ENCODE measurements at regions not wholly inside any gene's neighbourhood (a gene's known extent, or its start where the extent isn't known, plus 50 kb on each side); places are given as distances from the start of the nearest gene placed in this dataset.

DNA sequence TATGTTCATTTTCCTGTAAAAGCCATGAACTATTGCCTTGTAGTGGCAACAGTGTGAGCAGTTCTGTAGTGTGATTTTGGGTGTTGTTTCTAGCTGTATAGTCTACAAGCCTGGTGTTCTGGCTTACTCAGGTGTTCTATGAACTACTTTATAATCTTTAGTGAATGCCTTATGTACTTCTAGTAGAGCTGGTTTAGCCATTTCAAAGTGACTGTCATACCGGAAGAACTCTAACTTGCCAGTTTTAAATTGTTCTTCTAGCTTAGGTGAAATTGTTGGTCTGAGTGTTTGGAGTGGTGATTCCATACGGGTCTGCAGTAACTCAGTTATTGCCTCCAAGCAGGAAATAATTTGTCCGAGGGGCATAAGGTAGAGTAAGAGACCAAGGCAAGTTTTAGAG, 150.2 kb upstream of the ZNF184 start:
- TF ChIP-seq, protein P1, sequence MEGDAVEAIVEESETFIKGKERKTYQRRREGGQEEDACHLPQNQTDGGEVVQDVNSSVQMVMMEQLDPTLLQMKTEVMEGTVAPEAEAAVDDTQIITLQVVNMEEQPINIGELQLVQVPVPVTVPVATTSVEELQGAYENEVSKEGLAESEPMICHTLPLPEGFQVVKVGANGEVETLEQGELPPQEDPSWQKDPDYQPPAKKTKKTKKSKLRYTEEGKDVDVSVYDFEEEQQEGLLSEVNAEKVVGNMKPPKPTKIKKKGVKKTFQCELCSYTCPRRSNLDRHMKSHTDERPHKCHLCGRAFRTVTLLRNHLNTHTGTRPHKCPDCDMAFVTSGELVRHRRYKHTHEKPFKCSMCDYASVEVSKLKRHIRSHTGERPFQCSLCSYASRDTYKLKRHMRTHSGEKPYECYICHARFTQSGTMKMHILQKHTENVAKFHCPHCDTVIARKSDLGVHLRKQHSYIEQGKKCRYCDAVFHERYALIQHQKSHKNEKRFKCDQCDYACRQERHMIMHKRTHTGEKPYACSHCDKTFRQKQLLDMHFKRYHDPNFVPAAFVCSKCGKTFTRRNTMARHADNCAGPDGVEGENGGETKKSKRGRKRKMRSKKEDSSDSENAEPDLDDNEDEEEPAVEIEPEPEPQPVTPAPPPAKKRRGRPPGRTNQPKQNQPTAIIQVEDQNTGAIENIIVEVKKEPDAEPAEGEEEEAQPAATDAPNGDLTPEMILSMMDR (IDR thresholded peaks at IDR 0.05 in 8 of 11, conservative IDR thresholded peaks at IDR 0.05 in 3 of 11) = no peak
- TF ChIP-seq POLR2A (IDR thresholded peaks at IDR 0.05) = no peak
